Activated CD8-positive, alpha-beta memory T cell treated with anti-CD3 and anti-CD28 coated beads for 36 hours (primary cell): ENCODE measurements at regions not wholly inside any gene's neighbourhood (a gene's known extent, or its start where the extent isn't known, plus 50 kb on each side); places are given as distances from the start of the nearest gene placed in this dataset.
"Not testable (repeated sequence)": the region's sequence is repeated elsewhere in the genome, so short reads cannot be mapped to it uniquely, and the experiment has no call there.

Experiments
- CTCF ChIA-PET: fragments of 350-600 bp; sonication (Branson Sonifier 250); formaldehyde crosslinking; loops from one replicate; lab custom pipeline; 2021; ENCODE audit warnings: antibody characterized with exemption; lab: Charles Lee
- POLR2A ChIA-PET: fragments of 350-600 bp; sonication (Branson Sonifier 250); formaldehyde crosslinking; loops from one replicate; lab custom pipeline; 2021; ENCODE audit warnings: antibody characterized with exemption; lab: Charles Lee

DNA sequence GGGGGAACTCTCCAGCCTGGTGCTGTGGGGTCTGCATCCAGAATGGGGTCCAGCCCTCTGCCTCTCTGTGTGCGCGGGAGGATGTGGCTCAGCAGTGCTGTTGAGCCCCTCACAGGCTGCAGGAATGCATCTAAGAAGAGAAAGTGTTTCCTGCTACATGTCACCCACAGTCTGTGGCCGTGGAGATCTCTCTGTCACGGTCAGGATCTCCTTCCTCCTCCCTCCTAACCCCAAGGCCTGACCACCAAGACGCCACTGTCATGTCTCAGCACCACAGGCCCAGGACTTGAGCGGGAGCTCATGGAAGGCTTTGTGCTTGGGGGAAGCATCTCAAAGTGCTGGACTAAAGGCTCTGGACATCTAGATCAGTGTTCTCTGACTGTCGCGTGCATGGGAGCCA, 90.1 kb downstream of the SREK1 start:
- POLR2A ChIA-PET: no interaction called here
- CTCF ChIA-PET: no interaction called here

DNA sequence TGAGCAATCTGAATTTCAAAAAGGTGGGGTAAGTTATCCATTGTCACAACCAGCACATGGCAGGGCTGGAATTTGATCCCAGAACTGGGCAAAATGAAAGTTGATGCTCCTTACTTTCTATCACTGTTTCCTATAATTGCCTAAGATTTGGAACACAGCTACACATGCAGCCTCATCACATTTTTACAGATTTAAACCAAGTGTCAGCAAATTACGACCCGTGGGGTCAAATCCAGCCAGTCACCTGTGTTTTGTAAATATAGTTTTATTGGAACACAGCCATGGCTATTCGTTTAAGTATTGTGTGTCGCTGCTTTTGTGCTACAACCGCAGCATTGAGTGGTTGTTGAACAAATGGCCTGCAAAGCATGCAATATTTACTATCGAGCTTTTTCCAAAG, 94.3 kb downstream of the SREK1 start:
- POLR2A ChIA-PET: no interaction called here

DNA sequence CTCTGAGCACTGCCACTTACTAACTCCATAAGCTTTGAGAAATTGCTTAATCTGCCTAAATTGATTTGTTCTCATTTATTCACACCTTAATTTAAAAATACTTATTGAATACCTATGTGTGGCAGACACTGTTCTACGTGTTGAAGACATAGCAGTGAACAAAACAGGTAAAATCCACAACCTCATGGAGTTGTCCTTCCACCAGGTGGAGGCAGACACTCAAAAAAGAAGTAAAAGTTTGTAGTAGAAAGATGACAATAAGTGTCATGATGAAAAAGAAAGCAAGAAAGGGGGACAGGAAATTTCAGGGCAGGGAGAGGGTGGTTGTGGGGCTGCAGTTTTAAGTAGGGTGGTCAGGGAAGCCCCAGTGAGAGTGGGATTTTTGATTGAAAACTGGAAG, 94.9 kb downstream of the SREK1 start:
- CTCF ChIA-PET: no interaction called here
- POLR2A ChIA-PET: no interaction called here

More for the DNA sequence above, 94.3 kb downstream of the SREK1 start:
- CTCF ChIA-PET: no interaction called here

DNA sequence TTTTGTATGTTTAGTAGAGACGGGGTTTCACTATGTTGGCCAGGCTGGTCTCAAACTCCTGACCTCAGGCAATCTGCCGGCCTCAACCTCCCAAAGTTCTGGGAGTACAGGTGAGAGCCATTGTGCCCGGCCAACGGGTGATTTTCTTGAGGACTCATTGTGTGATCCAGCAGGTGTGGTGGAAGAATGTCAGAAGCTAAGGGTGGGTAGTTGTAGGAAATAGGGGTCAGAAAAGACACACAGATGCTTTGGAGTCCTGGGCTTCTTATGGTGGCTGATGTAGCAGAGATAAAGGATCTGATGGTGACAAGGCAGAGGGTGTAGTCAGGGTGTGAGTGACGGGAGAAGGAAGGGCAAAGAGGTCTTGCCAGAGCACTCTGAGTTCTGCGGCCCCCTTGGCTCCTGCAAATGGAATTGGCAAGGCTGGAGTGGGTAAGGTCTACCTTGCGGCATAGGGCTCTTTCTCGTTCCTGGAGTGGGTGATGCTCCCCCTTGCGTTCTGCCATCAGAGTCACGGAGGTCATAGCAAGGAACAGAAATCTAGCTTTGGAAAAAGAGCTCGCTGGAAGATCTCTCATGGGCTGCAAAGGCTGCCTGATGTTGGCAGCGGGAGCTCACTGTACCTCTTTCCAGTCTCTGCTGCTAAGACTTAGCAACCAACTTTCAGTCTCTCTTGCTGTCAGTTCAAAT, 97.2 kb downstream of the SREK1 start:
- POLR2A ChIA-PET: no interaction called here
- CTCF ChIA-PET: interaction anchor here (0.7 kb wide), 1 partner anchor 102 kb away, joined by 4 read pairs; no protein-coding TSS in a partner anchor

DNA sequence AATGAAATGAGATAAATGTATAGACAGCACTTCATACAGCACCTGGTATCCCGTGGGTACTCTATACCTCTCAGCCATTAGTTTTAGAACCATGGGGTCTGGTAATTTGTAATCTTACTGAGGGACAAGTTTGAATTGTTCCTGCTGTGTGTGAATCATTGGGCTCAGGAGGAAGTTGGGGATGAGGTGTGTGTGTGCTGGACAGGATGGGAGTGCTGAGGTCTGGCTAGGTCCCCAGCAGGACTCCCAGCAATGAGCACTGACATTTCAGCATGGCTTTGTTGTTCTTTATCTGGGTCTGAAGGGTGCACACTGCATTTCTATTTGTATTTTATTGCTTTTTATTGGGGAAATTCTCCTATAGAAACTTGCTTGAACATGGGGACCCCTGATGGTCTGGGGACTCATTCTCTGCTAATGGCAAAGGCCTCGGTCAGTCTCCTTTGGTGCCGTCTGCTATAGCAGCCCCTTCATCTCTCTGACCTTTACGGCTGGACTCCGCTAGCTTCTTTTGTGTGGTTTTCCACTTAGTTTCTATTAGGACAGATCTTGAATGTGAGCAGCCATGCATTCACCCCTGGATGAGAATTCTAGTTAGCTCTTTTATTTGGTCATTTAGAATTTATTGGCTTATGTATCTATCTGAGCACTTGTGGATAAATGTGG, 98.1 kb downstream of the SREK1 start:
- POLR2A ChIA-PET: no interaction called here

DNA sequence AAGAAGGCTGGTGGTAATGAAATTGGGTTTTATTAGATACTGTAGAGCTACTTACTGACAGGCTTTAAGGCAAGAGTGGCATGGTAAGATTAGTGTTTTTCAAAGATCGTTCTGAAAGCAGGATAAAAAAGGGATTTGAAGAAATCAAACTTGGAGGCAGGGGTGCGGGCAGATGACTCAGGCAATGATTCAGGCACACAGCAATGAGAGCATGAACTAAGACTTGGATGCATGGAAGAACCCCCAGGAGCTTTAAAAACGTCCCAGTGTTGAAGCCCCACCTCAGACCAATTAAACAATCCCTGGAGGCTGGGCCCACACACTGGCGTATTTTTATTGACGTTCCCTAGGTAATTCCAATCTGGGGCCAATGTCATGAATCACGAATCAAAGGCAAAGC, 102.5 kb downstream of the SREK1 start:
- CTCF ChIA-PET: no interaction called here
- POLR2A ChIA-PET: no interaction called here

More for the DNA sequence above, 98.1 kb downstream of the SREK1 start:
- CTCF ChIA-PET: no interaction called here

DNA sequence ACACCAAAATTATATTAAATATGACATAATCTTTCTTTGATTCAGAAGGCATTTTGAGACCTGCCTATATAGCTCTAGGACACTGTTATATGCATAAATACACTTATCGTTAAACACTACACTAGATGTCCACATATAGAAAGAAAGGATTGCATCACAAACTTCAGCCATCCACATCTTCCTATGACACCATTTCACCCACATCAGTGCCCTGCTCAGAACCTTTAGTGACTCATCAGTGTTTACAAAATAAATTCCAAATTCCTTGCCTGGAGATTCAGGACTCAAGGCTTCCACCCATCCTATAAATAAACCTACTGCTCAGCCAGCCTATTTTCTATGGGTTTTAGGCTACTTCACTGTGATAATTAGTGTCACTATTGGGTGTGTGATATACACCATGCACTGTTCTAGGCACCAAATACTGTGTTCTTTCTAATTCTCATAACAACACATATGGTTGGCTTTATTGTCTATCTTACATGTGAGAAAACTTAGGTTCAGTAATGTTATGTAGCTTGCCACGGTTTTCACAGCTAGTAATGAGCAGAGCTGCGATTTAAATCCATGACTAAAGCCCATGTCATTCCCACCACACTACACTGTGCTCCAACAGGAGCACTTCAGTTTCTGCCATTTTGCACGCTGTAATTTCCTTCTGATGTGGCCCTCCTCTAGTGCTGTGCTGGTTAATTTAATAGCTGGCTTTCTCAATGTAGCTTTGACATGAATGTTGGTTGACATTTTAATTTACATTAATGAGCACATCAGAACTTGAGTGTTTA, 103.3 kb downstream of the SREK1 start:
- ChIA-PET POLR2A (no interaction called here), CTCF (no interaction called here)

DNA sequence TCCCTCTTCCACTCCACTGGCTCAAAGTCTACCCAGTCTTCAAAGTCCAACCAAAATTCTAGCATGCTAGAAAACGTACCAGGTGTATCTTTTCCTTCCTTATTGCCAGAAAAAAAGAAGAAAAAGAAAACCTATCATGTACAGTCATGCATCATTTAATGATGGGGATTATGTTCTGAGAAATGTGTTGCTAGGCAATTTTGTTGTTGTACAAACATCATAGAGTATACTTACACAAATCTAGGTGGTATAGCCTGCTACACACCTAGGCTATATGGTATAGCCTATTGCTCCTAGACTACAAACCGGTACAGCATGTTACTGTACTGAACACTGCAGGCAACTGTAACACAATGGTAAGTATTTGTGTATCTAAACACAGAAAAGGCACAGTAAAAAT, 104.8 kb downstream of the SREK1 start:
- ChIA-PET POLR2A (no interaction called here), CTCF (no interaction called here)

DNA sequence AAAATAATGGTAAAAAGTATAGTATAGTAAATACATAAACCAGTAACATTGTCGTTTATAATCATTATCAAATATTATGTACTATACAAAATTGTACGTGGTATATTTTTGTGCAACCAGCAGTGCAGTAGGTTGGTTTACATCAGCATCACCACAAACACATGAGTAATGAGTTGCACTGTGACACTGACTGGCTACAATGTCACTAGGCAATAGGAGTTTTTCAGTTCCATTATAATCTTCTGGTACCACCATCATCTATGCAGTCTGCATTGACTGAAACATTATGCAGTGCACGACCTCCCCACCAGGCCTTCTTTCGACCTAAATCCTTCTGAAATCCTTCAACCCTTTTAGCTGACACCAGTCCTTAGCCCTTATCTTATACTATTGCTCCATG, 105.8 kb downstream of the SREK1 start:
- CTCF ChIA-PET: no interaction called here

DNA sequence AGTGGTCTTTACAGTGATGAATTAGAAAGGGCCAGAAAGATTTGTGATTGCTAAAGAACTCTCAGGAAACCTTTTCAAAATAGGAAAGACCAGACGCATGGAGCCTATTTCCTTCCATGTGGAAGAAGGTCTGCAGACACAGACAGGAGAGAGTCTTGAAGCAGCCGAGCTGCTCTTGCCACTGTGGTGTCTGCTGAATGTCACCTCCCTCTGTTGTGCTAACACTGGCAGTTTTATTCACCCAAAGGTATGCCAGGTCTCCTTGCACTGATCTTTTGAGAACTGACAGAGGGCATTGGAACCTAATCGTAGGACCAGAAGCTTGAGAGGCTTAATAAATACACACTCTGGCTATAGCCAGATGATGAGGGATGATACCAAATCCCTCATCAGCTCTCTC, 108.7 kb downstream of the SREK1 start:
- CTCF ChIA-PET: no interaction called here
- POLR2A ChIA-PET: no interaction called here

More for the DNA sequence above, 105.8 kb downstream of the SREK1 start:
- POLR2A ChIA-PET: no interaction called here

DNA sequence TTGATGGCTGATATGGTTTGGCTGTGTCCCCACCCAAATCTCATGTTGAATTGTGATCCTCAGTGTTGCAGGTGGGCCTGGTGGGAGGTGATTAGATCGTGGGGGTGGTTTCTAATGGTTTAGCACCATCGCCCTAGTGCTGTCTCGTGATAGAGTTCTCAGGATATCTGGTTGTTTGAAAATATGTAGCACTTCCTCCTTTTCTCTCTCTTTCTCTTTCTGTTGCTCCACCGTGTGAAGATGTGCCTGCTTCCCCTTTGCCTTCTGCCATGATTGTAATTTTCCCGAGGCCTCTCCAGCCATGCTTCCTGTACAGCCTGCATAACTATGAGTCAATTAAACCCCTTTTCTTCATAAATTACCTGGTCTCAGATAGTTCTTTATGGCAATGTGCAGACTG, 111.6 kb downstream of the SREK1 start:
- ChIA-PET POLR2A (no interaction called here), CTCF (no interaction called here)

DNA sequence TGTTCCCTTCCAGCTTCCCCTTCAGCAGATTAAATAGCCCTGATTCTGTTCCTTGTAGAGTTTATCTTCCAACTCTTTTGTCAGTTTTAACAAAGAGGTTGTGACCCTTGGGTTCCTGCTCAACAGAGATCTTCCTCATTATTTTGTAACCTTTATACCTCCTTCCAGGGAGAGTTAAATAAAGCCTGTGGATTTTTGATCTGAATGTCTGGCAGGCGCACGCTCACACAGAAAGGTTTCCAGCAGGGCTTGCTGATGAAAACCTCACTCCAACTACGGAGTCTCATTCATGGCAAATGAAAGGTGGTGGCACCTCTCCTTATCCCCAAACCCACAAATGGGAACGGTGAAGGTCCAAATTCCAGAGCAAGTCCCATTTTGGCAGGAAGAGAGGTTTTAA, 129.0 kb downstream of the SREK1 start:
- ChIA-PET CTCF (no interaction called here), POLR2A (no interaction called here)

DNA sequence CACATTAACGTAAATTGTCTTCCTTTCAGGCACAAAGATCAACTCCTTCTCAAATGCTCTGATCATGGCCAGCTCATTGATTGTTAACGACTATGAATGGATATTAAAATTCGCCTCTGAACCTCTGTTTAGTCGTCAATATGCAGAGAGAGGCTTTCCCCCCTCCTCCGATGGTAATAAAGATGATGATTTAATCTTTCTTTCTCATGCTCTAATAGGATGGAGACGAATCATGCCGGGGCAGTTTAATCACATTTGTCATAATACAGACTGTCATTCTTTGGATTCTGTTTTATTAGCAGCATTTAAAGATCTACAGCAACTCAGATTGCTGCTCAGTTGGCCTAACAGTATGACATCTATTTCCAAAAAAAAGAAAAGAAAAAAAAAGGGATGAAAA, 132.9 kb downstream of the SREK1 start:
- ChIA-PET CTCF (no interaction called here), POLR2A (no interaction called here)

DNA sequence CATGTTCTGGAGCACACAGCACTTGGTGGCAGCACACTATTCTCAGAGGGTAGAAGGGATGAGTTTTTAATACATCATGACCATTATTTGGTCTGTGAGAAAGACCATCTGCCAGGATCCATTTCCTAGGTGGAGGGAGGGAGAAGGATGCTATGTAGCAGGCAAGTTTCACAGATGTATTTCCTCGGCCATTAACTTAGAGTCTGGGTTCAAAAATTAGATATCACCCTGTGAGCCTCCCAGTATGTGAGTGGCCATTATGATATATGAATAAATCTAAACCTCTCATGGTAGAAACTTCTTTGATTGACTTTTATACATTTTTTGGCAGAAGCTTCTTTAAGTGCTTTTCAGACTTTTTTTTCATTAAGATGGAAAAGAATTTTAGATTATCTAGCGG, 133.9 kb downstream of the SREK1 start:
- POLR2A ChIA-PET: no interaction called here
- CTCF ChIA-PET: no interaction called here

DNA sequence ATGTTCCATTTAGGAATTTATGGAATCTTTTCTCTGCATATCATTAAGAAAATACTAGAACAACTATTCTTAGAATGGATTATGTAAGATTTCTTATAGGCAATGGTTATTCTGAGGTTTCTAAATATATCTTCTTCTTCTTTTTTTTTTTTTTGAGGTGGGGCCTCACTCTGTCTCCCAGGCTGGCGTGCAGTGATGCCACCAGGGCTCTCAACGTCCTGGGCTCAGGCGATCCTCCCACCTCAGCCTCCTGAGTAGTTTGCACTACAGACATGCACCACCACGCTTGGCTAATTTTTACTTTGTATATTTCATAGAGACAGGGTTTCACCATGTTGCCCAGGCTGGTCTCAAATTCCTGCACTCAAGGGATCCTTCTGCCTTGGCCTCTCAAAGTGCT, 137.2 kb downstream of the SREK1 start:
- POLR2A ChIA-PET: no interaction called here
- CTCF ChIA-PET: no interaction called here

DNA sequence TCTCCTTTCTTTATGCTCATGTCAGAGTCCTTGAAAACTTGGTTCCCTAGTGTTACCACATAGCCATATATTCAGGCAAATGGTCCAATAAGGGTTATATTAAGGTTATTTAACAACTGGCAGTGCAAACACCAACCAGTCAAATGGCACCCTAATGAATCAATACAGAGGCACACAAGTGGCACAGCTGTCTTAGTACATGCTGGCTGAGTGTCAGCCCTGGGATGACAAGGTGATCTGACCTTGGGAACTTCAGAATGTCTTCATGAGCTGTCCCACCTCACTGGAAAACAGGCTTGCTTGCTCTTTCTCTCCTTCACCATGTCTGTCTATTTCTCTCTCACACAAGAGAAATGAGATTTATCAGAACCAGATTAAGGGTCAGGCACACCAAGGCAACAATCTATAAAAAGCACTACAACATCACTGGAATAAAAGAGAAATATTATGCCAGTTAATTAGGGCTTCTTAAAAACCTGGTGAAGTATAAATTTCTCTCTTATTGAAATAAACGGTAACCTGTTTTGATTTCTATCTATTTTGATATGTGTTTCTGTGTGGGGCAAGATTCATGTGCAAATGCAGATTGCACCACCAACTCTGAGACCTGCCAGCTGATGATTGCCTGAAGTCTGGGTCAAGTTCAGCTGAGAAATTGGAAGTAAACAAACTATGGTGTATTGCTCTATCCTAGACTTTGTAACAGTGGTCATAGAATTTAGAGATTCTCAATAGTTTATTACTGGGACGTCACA, 140.7 kb downstream of the SREK1 start:
- ChIA-PET CTCF (no interaction called here), POLR2A (no interaction called here)

DNA sequence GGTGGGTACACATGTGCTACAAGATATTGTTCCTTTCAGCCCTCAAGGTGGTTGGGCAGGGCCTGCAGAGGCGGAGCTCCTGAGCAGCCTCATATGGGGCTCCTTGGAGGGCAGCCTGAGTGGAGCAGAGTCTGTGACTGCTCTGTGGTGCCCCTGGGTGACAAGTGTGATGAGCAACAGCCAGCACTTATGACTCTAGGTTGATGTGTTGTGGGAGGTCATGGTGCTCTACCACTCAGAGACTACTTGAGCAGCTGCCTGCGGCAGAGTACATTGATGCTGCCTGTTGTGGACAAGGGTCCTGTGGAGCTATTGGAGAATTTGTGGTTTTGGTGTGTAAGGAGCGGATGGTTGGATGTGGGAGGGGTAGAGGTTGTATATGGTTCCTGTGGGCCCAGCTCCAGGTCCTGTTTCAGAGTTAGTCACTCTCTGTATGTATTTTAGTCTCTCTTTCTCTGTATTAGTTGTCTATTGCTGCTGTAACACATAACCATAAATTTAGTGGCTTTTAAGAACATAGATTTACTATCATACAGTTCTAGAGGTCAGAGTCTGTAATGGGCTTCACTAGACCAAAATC, 141.3 kb downstream of the SREK1 start:
- ChIA-PET CTCF (no interaction called here), POLR2A (interaction anchor here (0.6 kb wide), 1 partner anchor 354 kb away, joined by 7 read pairs; no protein-coding TSS in a partner anchor)

DNA sequence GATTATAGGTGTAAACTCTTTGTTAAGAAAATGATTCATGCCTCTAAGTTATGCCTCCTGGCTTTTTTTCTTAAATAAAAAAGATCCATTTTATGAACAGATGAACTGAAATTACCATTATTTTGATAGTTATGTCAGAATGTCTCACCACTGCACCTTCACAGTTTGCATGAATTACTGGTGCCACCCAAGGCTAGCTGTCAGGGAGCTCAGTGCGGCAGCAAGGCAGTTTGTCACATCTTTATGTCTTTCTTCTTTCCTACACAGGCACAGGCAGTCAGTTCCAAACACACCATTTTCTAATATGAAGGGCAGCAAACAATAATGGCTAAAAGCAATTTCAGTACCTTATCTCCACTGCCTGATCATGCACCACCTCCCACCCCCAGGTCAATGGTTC, 147.7 kb downstream of the SREK1 start:
- ChIA-PET CTCF (no interaction called here), POLR2A (no interaction called here)

DNA sequence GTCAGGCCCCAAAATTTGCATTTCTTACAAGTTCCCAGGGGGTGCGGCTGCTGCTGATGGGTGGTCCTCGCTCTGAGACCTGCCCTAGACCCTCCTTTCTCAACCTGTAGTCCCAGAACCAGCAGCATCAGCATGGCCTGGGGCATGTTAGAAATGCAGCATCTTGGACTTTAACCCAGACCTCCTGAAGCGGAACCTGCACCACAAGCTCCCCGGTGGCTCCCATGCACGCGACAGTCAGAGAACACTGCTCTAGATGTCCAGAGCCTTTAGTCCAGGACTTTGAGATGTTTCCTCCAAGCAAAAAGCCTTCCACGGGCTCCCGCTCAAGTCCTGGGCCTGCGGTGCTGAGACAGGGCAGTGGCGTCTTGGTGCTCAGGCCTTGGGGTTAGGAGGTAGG, 149.8 kb downstream of the SREK1 start:
- CTCF ChIA-PET: not testable (repeated sequence)

DNA sequence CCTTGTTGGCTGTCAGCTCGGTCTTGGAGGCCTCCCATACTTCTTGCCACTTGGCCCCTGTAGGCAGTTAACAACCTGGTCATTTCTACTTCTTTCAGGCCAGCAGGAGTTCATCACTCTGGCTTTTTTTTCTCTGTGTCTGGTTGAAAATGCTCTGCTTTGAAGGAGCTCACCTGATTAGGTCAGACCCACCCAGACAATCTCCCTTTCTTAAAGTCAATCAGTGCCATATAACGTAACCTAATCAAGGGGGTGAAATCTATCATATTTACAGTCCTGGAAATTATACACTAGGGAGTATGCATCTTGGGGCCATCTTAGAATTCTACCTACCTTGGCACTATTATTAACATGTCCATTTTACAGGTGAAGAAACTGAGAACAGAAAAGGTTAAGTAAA, 155.4 kb downstream of the SREK1 start:
- CTCF ChIA-PET: no interaction called here
- POLR2A ChIA-PET: no interaction called here

More for the DNA sequence above, 149.8 kb downstream of the SREK1 start:
- POLR2A ChIA-PET: not testable (repeated sequence)
